T-helper 17 cell (primary cell): ENCODE measurements at regions not wholly inside any gene's neighbourhood (a gene's known extent, or its start where the extent isn't known, plus 50 kb on each side); places are given as distances from the start of the nearest gene placed in this dataset.

ENCODE experiments used
- ATAC-seq: fragments of 150-1000 bp; cut with Tn5 transposase; 2 replicates; pipeline ENCODE4 v1.10.0; 2021; ENCODE audit warnings: mild to moderate bottlenecking, moderate library complexity
- DNase-seq, 3 donors: peaks; one replicate each; pipeline versions ENCODE4 v3.0.0 to v3.0.0-alpha.2; 2020 to 2021
- H3K9me3 ChIP-seq: one replicate; pipeline ENCODE4 v1.7.0; 2013; ENCODE audit warnings: low read length, mild to moderate bottlenecking; ENCODE audit not compliant: control insufficient read depth, poor library complexity, severe bottlenecking
- H3K27ac Mint-ChIP-seq: one replicate; pipeline ENCODE4 v1.8.0; 2022; ENCODE audit warnings: mild to moderate bottlenecking, moderate library complexity, mixed read lengths
- H3K27me3 Mint-ChIP-seq: one replicate; pipeline ENCODE4 v1.8.0; 2022; ENCODE audit warnings: mixed read lengths
- H3K36me3 Mint-ChIP-seq: one replicate; pipeline ENCODE4 v1.8.0; 2022; ENCODE audit warnings: low read depth, mixed read lengths
- H3K4me1 Mint-ChIP-seq: one replicate; pipeline ENCODE4 v1.8.0; 2022; ENCODE audit warnings: mild to moderate bottlenecking, mixed read lengths
- H3K4me3 Mint-ChIP-seq: one replicate; pipeline ENCODE4 v1.8.0; 2022; ENCODE audit warnings: mild to moderate bottlenecking, moderate library complexity, mixed read lengths

GRCh38 chr19:27796073-27796472 is 1416.9 kb downstream of the UQCRFS1 start:
- Mint-ChIP-seq H3K27me3 (no peaks in the 10 kb centered on the region), H3K36me3 (peaks cover 7% of the 10 kb centered on the region), H3K27ac (no peak overlapping the region), H3K4me3 (no peak overlapping the region), H3K4me1 (peaks cover 20% of the 10 kb centered on the region)
- H3K9me3 ChIP-seq = no peaks in the 10 kb centered on the region
- DNase-seq (no peak), ATAC-seq (no peak)

- H3K4me1 Mint-ChIP-seq = peaks cover 23% of the 10 kb centered on the region
- no peaks in the 10 kb centered on the region for H3K9me3 ChIP-seq
- ATAC-seq (no peak), DNase-seq (no peak)
- H3K27me3 Mint-ChIP-seq = no peaks in the 10 kb centered on the region
- H3K27ac Mint-ChIP-seq = no peak overlapping the region
- H3K36me3 Mint-ChIP-seq = peaks cover 6% of the 10 kb centered on the region
- H3K4me3 Mint-ChIP-seq = peak overlapping the region; percentile 78
Observed at GRCh38 chr19:27795369-27795768, 1417.6 kb downstream of the UQCRFS1 start.

GRCh38 chr19:27794494-27795042 is 1418.4 kb downstream of the UQCRFS1 start:
- DNase-seq (no peak), ATAC-seq (no peak)
- Mint-ChIP-seq H3K36me3 (peaks cover 5% of the 10 kb centered on the region), H3K4me3 (peak overlapping the region; percentile 99), H3K27me3 (no peaks in the 10 kb centered on the region), H3K4me1 (peaks cover 23% of the 10 kb centered on the region), H3K27ac (peak overlapping the region; percentile 96)
- H3K9me3 ChIP-seq = no peaks in the 10 kb centered on the region

- Mint-ChIP-seq H3K27ac (peak overlapping the region; percentile 96), H3K27me3 (no peaks in the 10 kb centered on the region), H3K4me1 (peaks cover 23% of the 10 kb centered on the region), H3K36me3 (peaks cover 5% of the 10 kb centered on the region), H3K4me3 (peak overlapping the region; percentile 99)
- DNase-seq (peak; percentile 81 to 83 (median 82)), ATAC-seq (peak; percentile 96)
- no peaks in the 10 kb centered on the region for H3K9me3 ChIP-seq
Observed at GRCh38 chr19:27793644-27794493, 1419.1 kb downstream of the UQCRFS1 start.

- peak overlapping the region; percentile 99 for H3K4me3 Mint-ChIP-seq
- H3K36me3 Mint-ChIP-seq = peaks cover 5% of the 10 kb centered on the region
- no peaks in the 10 kb centered on the region for H3K27me3 Mint-ChIP-seq
- ATAC-seq (peak; percentile 66), DNase-seq (peak in 2 of 3 donors; percentile 49 to 53)
- H3K4me1 Mint-ChIP-seq = peaks cover 23% of the 10 kb centered on the region
- no peaks in the 10 kb centered on the region for H3K9me3 ChIP-seq
- H3K27ac Mint-ChIP-seq = peak overlapping the region; percentile 96
Observed at GRCh38 chr19:27793128-27793643, 1419.8 kb downstream of the UQCRFS1 start.

- DNase-seq (no peak), ATAC-seq (no peak)
- Mint-ChIP-seq H3K4me1 (peaks cover 19% of the 10 kb centered on the region), H3K36me3 (peaks cover 7% of the 10 kb centered on the region), H3K27me3 (no peaks in the 10 kb centered on the region), H3K4me3 (peak overlapping the region; percentile 99), H3K27ac (peak overlapping the region; percentile 96)
- H3K9me3 ChIP-seq = no peaks in the 10 kb centered on the region
Observed at GRCh38 chr19:27792576-27793127, 1420.3 kb downstream of the UQCRFS1 start.

GRCh38 chr19:27780367-27781075 is 1432.4 kb downstream of the UQCRFS1 start:
- H3K4me1 Mint-ChIP-seq = no peaks in the 10 kb centered on the region
- ATAC-seq (no peak), DNase-seq (no peak)
- H3K36me3 Mint-ChIP-seq = peaks cover 2% of the 10 kb centered on the region
- no peak overlapping the region for H3K4me3 Mint-ChIP-seq
- no peaks in the 10 kb centered on the region for H3K9me3 ChIP-seq
- H3K27me3 Mint-ChIP-seq = no peaks in the 10 kb centered on the region
- no peak overlapping the region for H3K27ac Mint-ChIP-seq

- peaks cover 2% of the 10 kb centered on the region for H3K36me3 Mint-ChIP-seq
Observed at GRCh38 chr19:27779954-27780353, 1433.0 kb downstream of the UQCRFS1 start.

GRCh38 chr19:27777726-27778125 is 1435.2 kb downstream of the UQCRFS1 start:
- ATAC-seq (no peak), DNase-seq (no peak)
- H3K27me3 Mint-ChIP-seq = no peaks in the 10 kb centered on the region
- no peaks in the 10 kb centered on the region for H3K4me1 Mint-ChIP-seq
- no peak overlapping the region for H3K4me3 Mint-ChIP-seq
- no peak overlapping the region for H3K27ac Mint-ChIP-seq
- no peaks in the 10 kb centered on the region for H3K36me3 Mint-ChIP-seq
- no peaks in the 10 kb centered on the region for H3K9me3 ChIP-seq

More at GRCh38 chr19:27779954-27780353, 1433.0 kb downstream of the UQCRFS1 start:
- no peak overlapping the region for H3K27ac Mint-ChIP-seq
- no peaks in the 10 kb centered on the region for H3K4me1 Mint-ChIP-seq
- H3K4me3 Mint-ChIP-seq = no peak overlapping the region
- H3K9me3 ChIP-seq = no peaks in the 10 kb centered on the region
- no peak for DNase-seq
- H3K27me3 Mint-ChIP-seq = no peaks in the 10 kb centered on the region
- no peak for ATAC-seq

GRCh38 chr19:27777242-27777641 is 1435.7 kb downstream of the UQCRFS1 start:
- no peak for DNase-seq
- ATAC-seq = no peak
- no peaks in the 10 kb centered on the region for H3K36me3 Mint-ChIP-seq
- H3K9me3 ChIP-seq = no peaks in the 10 kb centered on the region
- H3K27ac Mint-ChIP-seq = no peak overlapping the region
- no peaks in the 10 kb centered on the region for H3K4me1 Mint-ChIP-seq
- no peaks in the 10 kb centered on the region for H3K27me3 Mint-ChIP-seq
- no peak overlapping the region for H3K4me3 Mint-ChIP-seq

GRCh38 chr19:27776524-27776923 is 1436.4 kb downstream of the UQCRFS1 start:
- Mint-ChIP-seq H3K27ac (no peak overlapping the region), H3K36me3 (no peaks in the 10 kb centered on the region), H3K4me3 (no peak overlapping the region), H3K27me3 (no peaks in the 10 kb centered on the region), H3K4me1 (no peaks in the 10 kb centered on the region)
- DNase-seq (no peak), ATAC-seq (no peak)
- H3K9me3 ChIP-seq = no peaks in the 10 kb centered on the region

GRCh38 chr19:27776020-27776419 is 1436.9 kb downstream of the UQCRFS1 start:
- no peaks in the 10 kb centered on the region for H3K27me3 Mint-ChIP-seq
- no peaks in the 10 kb centered on the region for H3K36me3 Mint-ChIP-seq
- H3K9me3 ChIP-seq = peaks cover 1% of the 10 kb centered on the region
- no peak for ATAC-seq
- H3K4me3 Mint-ChIP-seq = no peak overlapping the region
- DNase-seq = no peak
- H3K4me1 Mint-ChIP-seq = no peaks in the 10 kb centered on the region
- H3K27ac Mint-ChIP-seq = no peak overlapping the region

- Mint-ChIP-seq H3K4me3 (no peak overlapping the region), H3K4me1 (no peaks in the 10 kb centered on the region), H3K27ac (no peak overlapping the region), H3K36me3 (no peaks in the 10 kb centered on the region), H3K27me3 (no peaks in the 10 kb centered on the region)
- ATAC-seq (no peak), DNase-seq (no peak)
- H3K9me3 ChIP-seq = peaks cover 4% of the 10 kb centered on the region
Observed at GRCh38 chr19:27775395-27775794, 1437.6 kb downstream of the UQCRFS1 start.
